ENCODE measurements at regions not wholly inside any gene's neighbourhood (a gene's known extent, or its start where the extent isn't known, plus 50 kb on each side); places are given as distances from the start of the nearest gene placed in this dataset.
A peak's percentile ranks its signal among the peaks of the same experiment; 100 is the strongest.

GRCh38 chr6:2535506-2535905, 215.2 kb downstream of the MYLK4 start:
- no peak for DNase-seq (ENCODE audit: low spot score)

GRCh38 chr6:2534406-2535042, 216.2 kb downstream of the MYLK4 start:
- DNase-seq (ENCODE audit: low spot score), result no peak

GRCh38 chr6:2531426-2532215, 219.1 kb downstream of the MYLK4 start:
- no peak for DNase-seq (ENCODE audit: low spot score)

GRCh38 chr6:2529211-2529719, 221.5 kb downstream of the MYLK4 start:
- no peak for DNase-seq (ENCODE audit: low spot score)

GRCh38 chr6:2528156-2528555, 222.6 kb downstream of the MYLK4 start:
- no peak for DNase-seq (ENCODE audit: low spot score)

- no peak for DNase-seq (ENCODE audit: low spot score)
These were observed 224.0 kb downstream of the MYLK4 start for GRCh38 chr6:2526766-2527165.

GRCh38 chr6:2524090-2524489, 226.6 kb downstream of the MYLK4 start:
- DNase-seq (ENCODE audit: low spot score), result peak; percentile 7

- no peak for DNase-seq (ENCODE audit: low spot score)
These were observed 227.7 kb downstream of the MYLK4 start for GRCh38 chr6:2523061-2523460.

- DNase-seq (ENCODE audit: low spot score), result no peak
These were observed 228.2 kb downstream of the MYLK4 start for GRCh38 chr6:2522521-2522920.

- DNase-seq (ENCODE audit: low spot score), result no peak
These were observed 232.8 kb downstream of the MYLK4 start for GRCh38 chr6:2517855-2518473.

- no peak for DNase-seq (ENCODE audit: low spot score)
These were observed 233.3 kb downstream of the MYLK4 start for GRCh38 chr6:2517401-2517800.

- no peak for DNase-seq (ENCODE audit: low spot score)
These were observed 234.7 kb downstream of the MYLK4 start for GRCh38 chr6:2516059-2516458.

- no peak for DNase-seq (ENCODE audit: low spot score)
These were observed 235.7 kb downstream of the MYLK4 start for GRCh38 chr6:2514965-2515543.

GRCh38 chr6:2512802-2513201, 237.9 kb downstream of the MYLK4 start:
- DNase-seq (ENCODE audit: low spot score), result no peak

- no peak for DNase-seq (ENCODE audit: low spot score)
These were observed 240.4 kb downstream of the MYLK4 start for GRCh38 chr6:2510316-2510715.

- DNase-seq (ENCODE audit: low spot score), result no peak
These were observed 241.0 kb downstream of the MYLK4 start for GRCh38 chr6:2509711-2510110.

GRCh38 chr6:2508071-2508470, 242.7 kb downstream of the MYLK4 start:
- no peak for DNase-seq (ENCODE audit: low spot score)

- DNase-seq (ENCODE audit: low spot score), result no peak
These were observed 243.1 kb downstream of the MYLK4 start for GRCh38 chr6:2507521-2508037.

- DNase-seq (ENCODE audit: low spot score), result no peak
These were observed 243.7 kb downstream of the MYLK4 start for GRCh38 chr6:2507016-2507415.

GRCh38 chr6:2505624-2506023, 245.1 kb downstream of the MYLK4 start:
- DNase-seq (ENCODE audit: low spot score), result no peak

GRCh38 chr6:2504495-2505064, 246.1 kb downstream of the MYLK4 start:
- DNase-seq (ENCODE audit: low spot score), result no peak
